Heart left ventricle (tissue), 16 donors: ENCODE measurements at regions not wholly inside any gene's neighbourhood (a gene's known extent, or its start where the extent isn't known, plus 50 kb on each side); places are given as distances from the start of the nearest gene placed in this dataset.
A peak's percentile ranks its signal among the peaks of the same experiment; 100 is the strongest.

Experiments used
- ATAC-seq, 4 donors: fragments of 200-7000 bp; cut with Tn5 transposase; one replicate each; pipeline ENCODE4 v1.9.1; 2020 to 2022; ENCODE audit warnings: moderate library complexity in 4 of 4, mild to moderate bottlenecking in 3 of 4, moderate number of reproducible peaks in 1 of 4
- DNase-seq, 5 donors: peaks; one replicate each; pipeline ENCODE4 v3.0.0-alpha.2; 2020
- H3K27ac ChIP-seq, 12 donors: fragments of 200-600 bp; sonication (generic) in 4 of 12; one replicate each; pipeline versions ENCODE4 v1.5.0 to v1.8.0; 2016 to 2022; ENCODE audit warnings: mild to moderate bottlenecking in 2 of 12
- H3K27me3 ChIP-seq, 9 donors: fragments of 200-600 bp; sonication (generic) in 2 of 9; one replicate each; pipeline versions ENCODE4 v1.5.1 to v1.8.0; 2016 to 2022; ENCODE audit warnings: mild to moderate bottlenecking in 3 of 9
- H3K36me3 ChIP-seq, 9 donors: fragments of 200-600 bp; sonication (generic) in 2 of 9; one replicate each; pipeline versions ENCODE4 v1.5.0 to v1.8.0; 2018 to 2022; ENCODE audit warnings: mild to moderate bottlenecking in 2 of 9
- H3K4me1 ChIP-seq, 12 donors: fragments of 200-600 bp; sonication (generic) in 4 of 12; one replicate each; pipeline versions ENCODE4 v1.5.0 to v1.8.0; 2016 to 2022; ENCODE audit warnings: mild to moderate bottlenecking in 3 of 12
- H3K4me3 ChIP-seq, 12 donors: fragments of 200-600 bp; sonication (generic) in 4 of 12; one replicate each; pipeline versions ENCODE4 v1.5.0 to v1.8.0; 2017 to 2022; ENCODE audit warnings: mild to moderate bottlenecking in 9 of 12, moderate library complexity in 4 of 12
- H3K9me3 ChIP-seq, 12 donors: fragments of 200-600 bp; sonication (generic) in 4 of 12; one replicate each; pipeline versions ENCODE4 v1.5.0 to v1.8.0; 2016 to 2022; ENCODE audit warnings: mild to moderate bottlenecking in 1 of 12
- CTCF ChIP-seq, 12 donors: fragments of 200-600 bp; sonication (generic) in 4 of 12; IDR thresholded peaks; one replicate each; pipeline versions ENCODE4 v1.5.0 to v1.8.0; 2018 to 2022; ENCODE audit warnings: antibody characterized with exemption in 12 of 12, mild to moderate bottlenecking in 5 of 12
- POLR2A ChIP-seq, 2 donors: fragments of 450-650 bp; IDR thresholded peaks; one replicate each; pipeline ENCODE4 v1.6.1; 2017; ENCODE audit warnings: antibody characterized with exemption in 2 of 2, mild to moderate bottlenecking in 2 of 2, moderate library complexity in 2 of 2
- WGBS, 4 donors: extraction: QIAGEN DNeasy Blood & Tissue Kit in 2 of 4; methylation state at CpG; one replicate each; pipeline versions ENCODE4 v1.1.5 to v1.1.7; 2013 to 2018; 5-methylcytosine and 5-hydroxymethylcytosine counted together
- intact Hi-C, 10 donors: fragments of 100-400 bp; cut with DNase I; formaldehyde crosslinking; loops; one replicate each; pipeline versions ENCODE4 v1.11.1 to v1.14.2; 2022
- donor health status: ischemic (EF 13 %, LVEDD 7.1; RV severe dilation, severe dysfunction).
- donor health status: healthy with polysubstance abuse.
- donor health status: DM: no; HTN: yes; CAD: no.
- donor health status: DM: no; HTN: no; CAD: no.
- donor health status: ischemic (EF 25% LVEDD 6.9; RV normal size, moderate dysfunction).
- donor health status: ischemic (EF 25% LVEDD 5.7; RV mildly dilated, moderate dysfunction).
- donor health status: healthy.
- donor health status: DM: yes; HTN: yes; CAD: no.
- donor health status: ischemic (EF 35%, LVEDD 5.7; RV mildly dilated, moderate dysfunction).
- donor health status: nonischemic (EF 11% LVEDD 7.7; RV severe dilation, severe dysfunction).
- donor health status: DM: yes; HTN: yes; CAD: no.
- donor health status: PGD.
- donor health status: ischemic (EF 29% LVEDD 5.4; RV normal size, mild dysfunction).
- donor health status: nonischemic (EF 23%, LVEDD 6.1; RV moderate dilation, normal function).

DNA sequence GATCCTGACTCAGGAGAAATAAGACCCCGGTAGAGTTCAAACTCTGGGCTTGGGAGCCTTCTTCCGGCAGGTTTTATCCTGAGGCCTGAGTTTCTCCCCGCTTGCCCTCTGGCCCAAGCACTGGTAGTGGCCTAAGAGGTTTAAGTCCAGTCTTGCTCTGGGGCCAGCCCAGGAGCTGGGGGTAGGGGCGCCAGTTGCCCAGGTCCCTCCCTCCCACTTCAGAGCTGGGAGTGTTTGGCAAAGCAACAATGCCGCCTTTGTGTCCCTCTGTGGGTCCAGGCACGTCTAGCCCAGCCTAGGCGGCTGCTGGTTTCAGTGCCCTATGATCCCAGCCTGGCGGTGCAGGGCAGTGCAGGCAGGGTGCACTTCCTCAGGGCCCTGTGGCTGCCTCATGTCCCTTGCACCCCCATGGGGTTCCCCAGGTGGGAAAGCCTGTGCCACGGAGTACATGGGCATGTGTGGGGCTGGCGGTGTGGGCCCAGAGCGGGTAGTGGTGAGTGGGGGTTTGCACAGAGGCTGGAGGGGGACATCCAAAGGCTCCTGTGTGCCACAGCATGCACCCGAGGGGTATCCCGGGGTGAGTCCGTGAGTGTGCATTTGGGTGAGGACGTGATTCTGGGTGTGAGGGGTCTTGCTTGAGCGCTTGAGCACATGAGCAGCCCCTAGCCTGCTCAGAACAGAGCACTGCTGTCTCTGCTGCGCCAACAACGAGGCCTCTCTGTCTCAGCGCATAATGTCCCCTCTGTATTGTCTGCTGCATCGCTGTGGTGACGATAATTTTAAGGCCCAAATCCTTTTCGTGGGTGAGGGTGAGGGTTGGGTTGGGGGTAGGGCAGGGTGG is 61.7 kb upstream of the PSD2 start:
- H3K4me3 ChIP-seq = no peak overlapping the region
- 91 to 97% (median 94%) methylated on average over 15 to 22 of the region's 22 CpGs for WGBS, 4 donors
- intact Hi-C loops = no loop called here
- no peak for TF ChIP-seq CTCF (IDR thresholded peaks at IDR 0.05)
- no peak for TF ChIP-seq POLR2A (IDR thresholded peaks at IDR 0.05)
- ATAC-seq (peak in 3 of 4 donors; percentile 20 to 52 (median 32)), DNase-seq (no peak)
- H3K36me3 ChIP-seq = no peaks in the 10 kb centered on the region
- H3K9me3 ChIP-seq = no peaks in the 10 kb centered on the region
- H3K27ac ChIP-seq = peak overlapping the region in 1 of 12 donors; percentile 31
- H3K4me1 ChIP-seq = no peaks in the 10 kb centered on the region
- H3K27me3 ChIP-seq = no peaks in the 10 kb centered on the region

DNA sequence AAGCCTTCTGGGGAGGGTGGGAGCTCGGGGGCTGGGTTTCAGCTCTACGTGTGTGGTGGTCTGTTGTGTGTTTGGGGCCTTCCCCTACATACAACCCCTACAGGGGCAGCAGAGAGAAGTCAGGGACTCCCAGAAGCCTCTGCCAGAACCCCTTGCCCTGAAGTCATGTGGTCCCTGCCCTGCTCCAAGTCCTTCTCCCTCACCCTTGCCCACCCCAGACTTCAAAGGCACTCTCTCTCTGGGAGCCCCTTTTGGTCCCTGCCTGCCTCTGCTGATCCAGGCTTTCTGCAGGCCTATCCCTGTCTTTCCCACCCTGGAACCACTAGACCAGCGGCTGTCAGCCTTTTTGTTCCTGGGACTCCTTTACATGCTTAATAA is 61.1 kb upstream of the PSD2 start:
- H3K4me1 ChIP-seq = no peaks in the 10 kb centered on the region
- no peak overlapping the region for H3K4me3 ChIP-seq
- no peaks in the 10 kb centered on the region for H3K9me3 ChIP-seq
- H3K36me3 ChIP-seq = no peaks in the 10 kb centered on the region
- ATAC-seq (no peak), DNase-seq (no peak)
- WGBS, 4 donors = 86 to 98% (median 96%) methylated on average over 3 of the region's 3 CpGs
- TF ChIP-seq POLR2A (IDR thresholded peaks at IDR 0.05) (no peak), CTCF (IDR thresholded peaks at IDR 0.05) (no peak)
- H3K27me3 ChIP-seq = no peaks in the 10 kb centered on the region
- H3K27ac ChIP-seq = no peak overlapping the region
- intact Hi-C loops = no loop called here

DNA sequence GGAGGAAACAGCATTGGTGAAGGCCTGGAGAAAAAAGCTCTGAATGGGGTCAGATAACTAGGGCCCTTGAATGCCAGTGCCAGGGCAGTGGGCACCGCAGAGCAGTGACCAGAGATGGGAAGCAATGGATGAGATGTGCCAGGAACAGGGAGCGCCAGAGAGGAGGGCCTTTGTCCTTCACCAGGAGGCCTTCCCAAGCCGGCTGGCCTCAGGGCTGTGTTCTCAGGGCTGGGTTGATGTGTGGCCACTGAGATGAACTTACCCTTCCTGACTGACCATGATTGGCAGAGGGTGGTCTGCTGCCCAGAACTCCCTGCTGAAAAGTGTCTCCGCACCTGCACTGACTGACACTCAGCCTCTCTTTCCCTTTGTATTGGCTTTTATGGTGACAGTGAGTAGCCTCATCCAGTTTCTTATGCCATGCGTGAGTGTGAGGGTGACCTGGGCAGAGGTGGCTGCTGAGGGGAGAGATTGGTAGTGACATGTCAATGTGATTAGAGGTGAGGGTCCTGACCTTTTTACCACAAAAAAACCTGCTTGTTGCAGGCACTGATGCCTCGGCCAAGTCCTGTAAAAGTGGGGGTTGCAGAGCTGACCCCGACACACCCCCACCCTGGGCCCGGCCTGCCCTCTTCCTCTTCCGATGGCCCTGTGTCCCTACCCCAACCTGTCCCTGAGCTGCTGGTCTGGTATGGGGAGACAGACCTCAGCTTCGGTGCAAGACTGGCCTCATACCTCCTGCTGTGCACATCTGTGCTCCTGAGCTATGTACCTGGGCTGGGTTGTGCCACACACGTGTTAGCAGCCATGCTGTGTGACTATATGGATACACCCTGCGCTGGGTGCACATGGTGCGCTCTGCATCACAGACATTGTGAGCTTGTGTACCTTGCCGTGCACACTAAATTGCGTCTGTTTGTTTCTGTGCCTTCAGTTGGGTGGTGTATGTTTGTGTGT is 57.1 kb upstream of the PSD2 start:
- Histone ChIP-seq H3K4me1 (no peaks in the 10 kb centered on the region), H3K27me3 (no peaks in the 10 kb centered on the region), H3K4me3 (no peak overlapping the region), H3K27ac (no peak overlapping the region), H3K9me3 (no peaks in the 10 kb centered on the region), H3K36me3 (no peaks in the 10 kb centered on the region)
- TF ChIP-seq POLR2A (IDR thresholded peaks at IDR 0.05) (no peak), CTCF (IDR thresholded peaks at IDR 0.05) (no peak)
- no peak for DNase-seq
- no peak for ATAC-seq
- intact Hi-C loops = no loop called here
- WGBS, 4 donors = 90 to 96% (median 93%) methylated on average over 15 of the region's 15 CpGs
